ENCODE measurements at regions not wholly inside any gene's neighbourhood (a gene's known extent, or its start where the extent isn't known, plus 50 kb on each side); places are given as distances from the start of the nearest gene placed in this dataset.

GRCh38 chrX:97898798-97899197 is 1015.1 kb downstream of the RPA4 start:
- H3K9ac ChIP-seq (ENCODE audit: insufficient read depth in 1 of 2, low read depth in 2 of 2, low read length in 2 of 2): no peak overlapping the region
- ATAC-seq (no peak), FAIRE-seq (no peak), DNase-seq (ENCODE audit: extremely low read depth in 1 of 4, low spot score in 3 of 4) (no peak)
- H2AFZ ChIP-seq (ENCODE audit: low read depth, low read length): no peak overlapping the region
- H3K79me2 ChIP-seq (ENCODE audit: control insufficient read depth, insufficient read depth, low read length): no peaks in the 10 kb centered on the region
- no peak overlapping the region for H3K4me3 ChIP-seq
- no peaks in the 10 kb centered on the region for H4K20me1 ChIP-seq (replicated peaks; ENCODE audit: control insufficient read depth, insufficient read depth, low read length)
- TF ChIP-seq ZNF699 (CRISPR knock-in tag; IDR thresholded peaks at IDR 0.05; ENCODE audit: insufficient replicate concordance) (no peak), PHB (CRISPR knock-in tag; IDR thresholded peaks at IDR 0.05) (no peak), ZNF444 (CRISPR knock-in tag; IDR thresholded peaks at IDR 0.05) (no peak), E2F8 (IDR thresholded peaks at IDR 0.05; ENCODE audit: low read depth, partially characterized antibody) (no peak), RAD21 (CRISPR knock-in tag; conservative IDR thresholded peaks at IDR 0.05 in 1 of 2, IDR thresholded peaks at IDR 0.05 in 1 of 2) (no peak), ZNF785 (CRISPR knock-in tag; IDR thresholded peaks at IDR 0.05) (no peak), ZBTB49 (CRISPR knock-in tag; IDR thresholded peaks at IDR 0.05; ENCODE audit: borderline replicate concordance) (no peak), NCOA6 (IDR thresholded peaks at IDR 0.05) (no peak), ZNF780A (CRISPR knock-in tag; IDR thresholded peaks at IDR 0.05) (no peak)
- TF ChIP-seq, protein P1, sequence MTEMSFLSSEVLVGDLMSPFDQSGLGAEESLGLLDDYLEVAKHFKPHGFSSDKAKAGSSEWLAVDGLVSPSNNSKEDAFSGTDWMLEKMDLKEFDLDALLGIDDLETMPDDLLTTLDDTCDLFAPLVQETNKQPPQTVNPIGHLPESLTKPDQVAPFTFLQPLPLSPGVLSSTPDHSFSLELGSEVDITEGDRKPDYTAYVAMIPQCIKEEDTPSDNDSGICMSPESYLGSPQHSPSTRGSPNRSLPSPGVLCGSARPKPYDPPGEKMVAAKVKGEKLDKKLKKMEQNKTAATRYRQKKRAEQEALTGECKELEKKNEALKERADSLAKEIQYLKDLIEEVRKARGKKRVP (CRISPR knock-in tag; IDR thresholded peaks at IDR 0.05): no peak
- H3K27me3 ChIP-seq (ENCODE audit: control insufficient read depth in 2 of 2, insufficient read depth in 2 of 2, low read length in 2 of 2): no peaks in the 10 kb centered on the region
- CTCF ChIA-PET (ENCODE audit: low intra/inter-chr PET ratio): no interaction called here
- H3K27ac ChIP-seq (ENCODE audit: extremely low read depth, low read depth, low read length): no peak overlapping the region
- no peaks in the 10 kb centered on the region for H3K4me1 ChIP-seq (replicated peaks in 1 of 2; ENCODE audit: control insufficient read depth in 2 of 2, insufficient read depth in 2 of 2, low read length in 2 of 2)
- POLR2A ChIA-PET: no interaction called here
- BruUV-seq (replicated peaks): no TSS peak
- H3K36me3 ChIP-seq (ENCODE audit: control insufficient read depth, insufficient read depth, low read length): no peaks in the 10 kb centered on the region
- H3K9me3 ChIP-seq (replicated peaks; ENCODE audit: control insufficient read depth, insufficient read depth, low read depth, low read length): no peaks in the 10 kb centered on the region
- no peak overlapping the region for H3K4me2 ChIP-seq (ENCODE audit: insufficient read depth, low read length)
- in situ Hi-C loops (cut with MboI): no loop called here
- H3K9me1 ChIP-seq (ENCODE audit: control insufficient read depth, insufficient read depth, low read length): no peaks in the 10 kb centered on the region
- intact Hi-C loops (cut with micrococcal nuclease): no loop called here
- WGBS (ENCODE audit: insufficient coverage, low coverage, missing lambda C conversion rate): 8% methylated on average over 2 of the region's 2 CpGs
